MM.1S (cell line): ENCODE measurements at regions not wholly inside any gene's neighbourhood (a gene's known extent, or its start where the extent isn't known, plus 50 kb on each side); places are given as distances from the start of the nearest gene placed in this dataset.

ENCODE experiments used
- EZH2 ChIP-seq: fragments of 300-600 bp; sonication (generic); optimal IDR thresholded peaks from 2 replicates; pipeline ENCODE3; 2017; ENCODE audit warnings: low read depth, mild to moderate bottlenecking, antibody characterized with exemption, low read length, mixed read lengths
- TF ChIP-seq, protein P1 (sequence below): fragments of 300-600 bp; sonication (generic); IDR thresholded peaks from 2 replicates; pipeline ENCODE4 v1.5.1; 2016; ENCODE audit warnings: antibody characterized with exemption, low read length, mixed read lengths

GRCh38 chr13:83773961-83774360 is 108.3 kb downstream of the SLITRK1 start:
- TF ChIP-seq, protein P1, sequence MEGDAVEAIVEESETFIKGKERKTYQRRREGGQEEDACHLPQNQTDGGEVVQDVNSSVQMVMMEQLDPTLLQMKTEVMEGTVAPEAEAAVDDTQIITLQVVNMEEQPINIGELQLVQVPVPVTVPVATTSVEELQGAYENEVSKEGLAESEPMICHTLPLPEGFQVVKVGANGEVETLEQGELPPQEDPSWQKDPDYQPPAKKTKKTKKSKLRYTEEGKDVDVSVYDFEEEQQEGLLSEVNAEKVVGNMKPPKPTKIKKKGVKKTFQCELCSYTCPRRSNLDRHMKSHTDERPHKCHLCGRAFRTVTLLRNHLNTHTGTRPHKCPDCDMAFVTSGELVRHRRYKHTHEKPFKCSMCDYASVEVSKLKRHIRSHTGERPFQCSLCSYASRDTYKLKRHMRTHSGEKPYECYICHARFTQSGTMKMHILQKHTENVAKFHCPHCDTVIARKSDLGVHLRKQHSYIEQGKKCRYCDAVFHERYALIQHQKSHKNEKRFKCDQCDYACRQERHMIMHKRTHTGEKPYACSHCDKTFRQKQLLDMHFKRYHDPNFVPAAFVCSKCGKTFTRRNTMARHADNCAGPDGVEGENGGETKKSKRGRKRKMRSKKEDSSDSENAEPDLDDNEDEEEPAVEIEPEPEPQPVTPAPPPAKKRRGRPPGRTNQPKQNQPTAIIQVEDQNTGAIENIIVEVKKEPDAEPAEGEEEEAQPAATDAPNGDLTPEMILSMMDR: no peak
- no peak for TF ChIP-seq EZH2
